ENCODE measurements at regions not wholly inside any gene's neighbourhood (a gene's known extent, or its start where the extent isn't known, plus 50 kb on each side); places are given as distances from the start of the nearest gene placed in this dataset.

DNA sequence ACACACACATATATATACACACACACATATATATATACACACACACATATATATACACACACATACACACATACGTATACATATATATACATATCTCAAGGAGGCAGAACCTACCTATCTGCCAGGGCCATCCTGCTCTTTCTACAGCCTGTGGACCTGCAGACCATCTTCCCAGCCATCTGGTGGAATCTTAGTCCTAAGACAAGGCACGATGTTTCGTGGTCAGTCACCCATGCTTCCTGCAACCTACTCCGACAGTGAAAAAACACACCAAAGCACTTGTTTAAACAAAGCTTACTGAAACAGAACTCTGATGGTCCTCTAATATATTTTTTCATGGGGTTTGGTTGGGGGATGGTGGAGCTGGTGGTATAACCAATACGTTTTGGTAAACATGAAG is 164.2 kb upstream of the ZNF521 start:
- TF ChIP-seq YY1 (IDR thresholded peaks at IDR 0.05; ENCODE audit: low read depth) = no peak
- TF ChIP-seq RAD21 (IDR thresholded peaks at IDR 0.05; ENCODE audit: low read depth) = no peak
- TF ChIP-seq EP300 (IDR thresholded peaks at IDR 0.05; ENCODE audit: borderline replicate concordance) = no peak
- TF ChIP-seq, protein P1, sequence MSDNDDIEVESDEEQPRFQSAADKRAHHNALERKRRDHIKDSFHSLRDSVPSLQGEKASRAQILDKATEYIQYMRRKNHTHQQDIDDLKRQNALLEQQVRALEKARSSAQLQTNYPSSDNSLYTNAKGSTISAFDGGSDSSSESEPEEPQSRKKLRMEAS (IDR thresholded peaks at IDR 0.05) = no peak
- TF ChIP-seq NFIC (IDR thresholded peaks at IDR 0.05) = no peak
- TF ChIP-seq TAF1 (IDR thresholded peaks at IDR 0.05; ENCODE audit: low read depth) = no peak
- no peak for TF ChIP-seq FOXM1 (IDR thresholded peaks at IDR 0.05; ENCODE audit: borderline replicate concordance, low read depth)
- no peak for TF ChIP-seq CEBPB (IDR thresholded peaks at IDR 0.05)
- no peak for TF ChIP-seq EGR1 (IDR thresholded peaks at IDR 0.05)

All from Ishikawa (cell line).